ENCODE measurements at regions not wholly inside any gene's neighbourhood (a gene's known extent, or its start where the extent isn't known, plus 50 kb on each side); places are given as distances from the start of the nearest gene placed in this dataset.
A peak's percentile ranks its signal among the peaks of the same experiment; 100 is the strongest.
"Not testable (repeated sequence)": the region's sequence is repeated elsewhere in the genome, so short reads cannot be mapped to it uniquely, and the experiment has no call there.

GRCh38 chr12:93237235-93237915 is 140.3 kb upstream of the NUDT4 start:
- Mint-ChIP-seq H3K27me3 (ENCODE audit: insufficient read depth) (no peaks in the 10 kb centered on the region), H3K4me1 (ENCODE audit: low read depth) (no peaks in the 10 kb centered on the region), H3K27ac (no peak overlapping the region), H3K4me3 (no peak overlapping the region), H3K9me3 (peaks cover 16% of the 10 kb centered on the region), H3K36me3 (ENCODE audit: low read depth) (peaks cover 17% of the 10 kb centered on the region)
- no peak for DNase-seq
- TF ChIP-seq, protein P1, sequence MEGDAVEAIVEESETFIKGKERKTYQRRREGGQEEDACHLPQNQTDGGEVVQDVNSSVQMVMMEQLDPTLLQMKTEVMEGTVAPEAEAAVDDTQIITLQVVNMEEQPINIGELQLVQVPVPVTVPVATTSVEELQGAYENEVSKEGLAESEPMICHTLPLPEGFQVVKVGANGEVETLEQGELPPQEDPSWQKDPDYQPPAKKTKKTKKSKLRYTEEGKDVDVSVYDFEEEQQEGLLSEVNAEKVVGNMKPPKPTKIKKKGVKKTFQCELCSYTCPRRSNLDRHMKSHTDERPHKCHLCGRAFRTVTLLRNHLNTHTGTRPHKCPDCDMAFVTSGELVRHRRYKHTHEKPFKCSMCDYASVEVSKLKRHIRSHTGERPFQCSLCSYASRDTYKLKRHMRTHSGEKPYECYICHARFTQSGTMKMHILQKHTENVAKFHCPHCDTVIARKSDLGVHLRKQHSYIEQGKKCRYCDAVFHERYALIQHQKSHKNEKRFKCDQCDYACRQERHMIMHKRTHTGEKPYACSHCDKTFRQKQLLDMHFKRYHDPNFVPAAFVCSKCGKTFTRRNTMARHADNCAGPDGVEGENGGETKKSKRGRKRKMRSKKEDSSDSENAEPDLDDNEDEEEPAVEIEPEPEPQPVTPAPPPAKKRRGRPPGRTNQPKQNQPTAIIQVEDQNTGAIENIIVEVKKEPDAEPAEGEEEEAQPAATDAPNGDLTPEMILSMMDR (IDR thresholded peaks at IDR 0.05) = no peak

GRCh38 chr12:93238512-93239262 is 139.0 kb upstream of the NUDT4 start:
- not testable (repeated sequence) for H3K4me3 Mint-ChIP-seq; H3K4me1 Mint-ChIP-seq (ENCODE audit: low read depth); H3K27ac Mint-ChIP-seq; H3K27me3 Mint-ChIP-seq (ENCODE audit: insufficient read depth); DNase-seq
- peaks cover 17% of the 10 kb centered on the region for H3K36me3 Mint-ChIP-seq (ENCODE audit: low read depth)
- H3K9me3 Mint-ChIP-seq = peaks cover 16% of the 10 kb centered on the region

- not testable (repeated sequence) for DNase-seq; H3K27ac Mint-ChIP-seq; H3K27me3 Mint-ChIP-seq (ENCODE audit: insufficient read depth); H3K4me3 Mint-ChIP-seq
- peaks cover 18% of the 10 kb centered on the region for H3K4me1 Mint-ChIP-seq (ENCODE audit: low read depth)
- H3K9me3 Mint-ChIP-seq = peaks cover 16% of the 10 kb centered on the region
- peaks cover 17% of the 10 kb centered on the region for H3K36me3 Mint-ChIP-seq (ENCODE audit: low read depth)
Observed at GRCh38 chr12:93239789-93240188, 137.9 kb upstream of the NUDT4 start.

- peaks cover 16% of the 10 kb centered on the region for H3K9me3 Mint-ChIP-seq
- H3K4me3 Mint-ChIP-seq = no peak overlapping the region
- H3K4me1 Mint-ChIP-seq (ENCODE audit: low read depth) = peaks cover 21% of the 10 kb centered on the region
- peaks cover 10% of the 10 kb centered on the region for H3K36me3 Mint-ChIP-seq (ENCODE audit: low read depth)
- no peak for DNase-seq
- peaks cover 1% of the 10 kb centered on the region; the same call in 1 of the 2 replicates for H3K27me3 Mint-ChIP-seq (ENCODE audit: insufficient read depth)
- TF ChIP-seq, protein P1 (IDR thresholded peaks at IDR 0.05) = peak; percentile 25; the same call in 1 of the 2 replicates
- no peak overlapping the region for H3K27ac Mint-ChIP-seq
Observed at GRCh38 chr12:93242154-93242972, 135.4 kb upstream of the NUDT4 start.

- peaks cover 1% of the 10 kb centered on the region; the same call in 1 of the 2 replicates for H3K27me3 Mint-ChIP-seq (ENCODE audit: insufficient read depth)
Observed at GRCh38 chr12:93243382-93243688, 134.4 kb upstream of the NUDT4 start.

More at GRCh38 chr12:93243382-93243688, 134.4 kb upstream of the NUDT4 start:
- Mint-ChIP-seq H3K27ac (no peak overlapping the region), H3K36me3 (ENCODE audit: low read depth) (peaks cover 10% of the 10 kb centered on the region), H3K9me3 (peaks cover 11% of the 10 kb centered on the region), H3K4me1 (ENCODE audit: low read depth) (peaks cover 30% of the 10 kb centered on the region), H3K4me3 (no peak overlapping the region)
- TF ChIP-seq, protein P1 (IDR thresholded peaks at IDR 0.05) = no peak
- no peak for DNase-seq
